Heart right ventricle (tissue), 16 donors: ENCODE measurements at regions not wholly inside any gene's neighbourhood (a gene's known extent, or its start where the extent isn't known, plus 50 kb on each side); places are given as distances from the start of the nearest gene placed in this dataset.
"Not testable (repeated sequence)": the region's sequence is repeated elsewhere in the genome, so short reads cannot be mapped to it uniquely, and the experiment has no call there.

ENCODE experiments used
- ATAC-seq, 8 donors: fragments of 200-7000 bp; cut with Tn5 transposase; one replicate each; pipeline ENCODE4 v1.9.1; 2020; ENCODE audit warnings: mild to moderate bottlenecking in 8 of 8, moderate library complexity in 8 of 8, moderate number of reproducible peaks in 1 of 8
- DNase-seq, 2 donors: peaks; one replicate each; pipeline ENCODE4 v3.0.0-alpha.2; 2020
- H3K27ac ChIP-seq, 10 donors: fragments of 200-600 bp; sonication (generic) in 2 of 10; one replicate each; pipeline versions ENCODE4 v1.5.0 to v1.8.0; 2020 to 2022; ENCODE audit warnings: mild to moderate bottlenecking in 3 of 10
- H3K27me3 ChIP-seq, 7 donors: fragments of 200-600 bp; one replicate each; pipeline ENCODE4 v1.8.0; 2021 to 2022; ENCODE audit warnings: mild to moderate bottlenecking in 2 of 7
- H3K36me3 ChIP-seq, 9 donors: fragments of 200-600 bp; sonication (generic) in 1 of 9; one replicate each; pipeline versions ENCODE4 v1.5.0 to v1.8.0; 2020 to 2022; ENCODE audit warnings: mild to moderate bottlenecking in 2 of 9
- H3K4me1 ChIP-seq, 9 donors: fragments of 200-600 bp; sonication (generic) in 1 of 9; one replicate each; pipeline versions ENCODE4 v1.5.0 to v1.8.0; 2020 to 2022; ENCODE audit warnings: mild to moderate bottlenecking in 4 of 9
- H3K4me3 ChIP-seq, 10 donors: fragments of 200-600 bp; sonication (generic) in 2 of 10; one replicate each; pipeline versions ENCODE4 v1.5.0 to v1.8.0; 2020 to 2022; ENCODE audit warnings: mild to moderate bottlenecking in 7 of 10, moderate library complexity in 2 of 10
- H3K9me3 ChIP-seq, 11 donors: fragments of 200-600 bp in 10 of 11; sonication (generic) in 2 of 11; one replicate each; pipeline versions ENCODE4 v1.5.0 to v1.8.0; 2013 to 2022; ENCODE audit warnings: mild to moderate bottlenecking in 2 of 11, control low read depth in 1 of 11, moderate library complexity in 1 of 11
- WGBS, 2 donors: extraction: QIAGEN DNeasy Blood & Tissue Kit; methylation state at CpG; one replicate each; pipeline ENCODE4 v1.1.7; 2013; ENCODE audit warnings: inconsistent platforms in 1 of 2; 5-methylcytosine and 5-hydroxymethylcytosine counted together
- intact Hi-C, 10 donors: fragments of 100-400 bp; cut with DNase I; formaldehyde crosslinking; loops; one replicate each; pipeline versions ENCODE4 v1.11.1 to v1.14.2; 2022
- TF ChIP-seq, protein P1 (sequence below), 9 donors: fragments of 200-600 bp; sonication (generic) in 2 of 9; IDR thresholded peaks; one replicate each; pipeline versions ENCODE4 v1.5.0 to v1.8.0; 2021 to 2022; ENCODE audit warnings: antibody characterized with exemption in 9 of 9, mild to moderate bottlenecking in 5 of 9, moderate library complexity in 1 of 9
- donor health status: Arrhythmogenic right ventricular cardiomyopathy.
- donor health status: ischemic (EF 13 %, LVEDD 7.1; RV severe dilation, severe dysfunction).
- donor health status: healthy with polysubstance abuse.
- donor health status: DM: no; HTN: yes; CAD: no.
- donor health status: DM: no; HTN: no; CAD: no.
- donor health status: ischemic (EF 25% LVEDD 6.9; RV normal size, moderate dysfunction).
- donor health status: ischemic (EF 25% LVEDD 5.7; RV mildly dilated, moderate dysfunction).
- donor health status: healthy.
- donor health status: DM: yes; HTN: yes; CAD: no.
- donor health status: Ischemic cardiomyopathy.
- donor health status: ischemic (EF 35%, LVEDD 5.7; RV mildly dilated, moderate dysfunction).
- donor health status: nonischemic (EF 11% LVEDD 7.7; RV severe dilation, severe dysfunction).
- donor health status: DM: yes; HTN: yes; CAD: no.
- donor health status: PGD.
- donor health status: ischemic (EF 29% LVEDD 5.4; RV normal size, mild dysfunction).
- donor health status: nonischemic (EF 23%, LVEDD 6.1; RV moderate dilation, normal function).

- Histone ChIP-seq H3K36me3 (no peaks in the 10 kb centered on the region), H3K4me1 (peaks cover 0 to 64% (median 29%) of the 10 kb centered on the region in 9 donors), H3K27ac (peak overlapping the region in 1 of 10 donors; percentile 82), H3K4me3 (no peak overlapping the region), H3K27me3 (no peaks in the 10 kb centered on the region), H3K9me3 (no peaks in the 10 kb centered on the region)
- TF ChIP-seq, protein P1, sequence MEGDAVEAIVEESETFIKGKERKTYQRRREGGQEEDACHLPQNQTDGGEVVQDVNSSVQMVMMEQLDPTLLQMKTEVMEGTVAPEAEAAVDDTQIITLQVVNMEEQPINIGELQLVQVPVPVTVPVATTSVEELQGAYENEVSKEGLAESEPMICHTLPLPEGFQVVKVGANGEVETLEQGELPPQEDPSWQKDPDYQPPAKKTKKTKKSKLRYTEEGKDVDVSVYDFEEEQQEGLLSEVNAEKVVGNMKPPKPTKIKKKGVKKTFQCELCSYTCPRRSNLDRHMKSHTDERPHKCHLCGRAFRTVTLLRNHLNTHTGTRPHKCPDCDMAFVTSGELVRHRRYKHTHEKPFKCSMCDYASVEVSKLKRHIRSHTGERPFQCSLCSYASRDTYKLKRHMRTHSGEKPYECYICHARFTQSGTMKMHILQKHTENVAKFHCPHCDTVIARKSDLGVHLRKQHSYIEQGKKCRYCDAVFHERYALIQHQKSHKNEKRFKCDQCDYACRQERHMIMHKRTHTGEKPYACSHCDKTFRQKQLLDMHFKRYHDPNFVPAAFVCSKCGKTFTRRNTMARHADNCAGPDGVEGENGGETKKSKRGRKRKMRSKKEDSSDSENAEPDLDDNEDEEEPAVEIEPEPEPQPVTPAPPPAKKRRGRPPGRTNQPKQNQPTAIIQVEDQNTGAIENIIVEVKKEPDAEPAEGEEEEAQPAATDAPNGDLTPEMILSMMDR (IDR thresholded peaks at IDR 0.05): no peak
- WGBS, 2 donors: 97 to 98% methylated on average over 4 of the region's 4 CpGs
- DNase-seq (no peak), ATAC-seq (no peak)
- intact Hi-C loops: no loop called here
Observed at GRCh38 chr1:223020770-223021169, 122.3 kb downstream of the TLR5 start.

- 49 to 62% methylated on average over 7 of the region's 7 CpGs for WGBS, 2 donors
- peak; percentile 24 to 41 for DNase-seq
- Histone ChIP-seq H3K9me3 (no peaks in the 10 kb centered on the region), H3K4me1 (peaks cover 0 to 48% (median 20%) of the 10 kb centered on the region in 9 donors), H3K36me3 (no peaks in the 10 kb centered on the region), H3K27me3 (no peaks in the 10 kb centered on the region), H3K27ac (peak overlapping the region; percentile 35 to 82 (median 60)), H3K4me3 (no peak overlapping the region)
- ATAC-seq: peak; percentile 82 to 96 (median 88)
- intact Hi-C loops: no loop called here
- TF ChIP-seq, protein P1 (IDR thresholded peaks at IDR 0.05): no peak
Observed at GRCh38 chr1:223022641-223023473, 120.2 kb downstream of the TLR5 start.

- Histone ChIP-seq H3K27ac (peak overlapping the region in 8 of 10 donors; percentile 26 to 82 (median 44)), H3K36me3 (no peaks in the 10 kb centered on the region), H3K9me3 (no peaks in the 10 kb centered on the region), H3K4me1 (peaks cover 0 to 41% (median 20%) of the 10 kb centered on the region in 9 donors), H3K27me3 (no peaks in the 10 kb centered on the region), H3K4me3 (no peak overlapping the region)
- ATAC-seq (no peak), DNase-seq (no peak)
- TF ChIP-seq, protein P1 (IDR thresholded peaks at IDR 0.05): no peak
- intact Hi-C loops: no loop called here
- 88 to 89% methylated on average over 7 of the region's 7 CpGs for WGBS, 2 donors
Observed at GRCh38 chr1:223023863-223024262, 119.2 kb downstream of the TLR5 start.

DNA sequence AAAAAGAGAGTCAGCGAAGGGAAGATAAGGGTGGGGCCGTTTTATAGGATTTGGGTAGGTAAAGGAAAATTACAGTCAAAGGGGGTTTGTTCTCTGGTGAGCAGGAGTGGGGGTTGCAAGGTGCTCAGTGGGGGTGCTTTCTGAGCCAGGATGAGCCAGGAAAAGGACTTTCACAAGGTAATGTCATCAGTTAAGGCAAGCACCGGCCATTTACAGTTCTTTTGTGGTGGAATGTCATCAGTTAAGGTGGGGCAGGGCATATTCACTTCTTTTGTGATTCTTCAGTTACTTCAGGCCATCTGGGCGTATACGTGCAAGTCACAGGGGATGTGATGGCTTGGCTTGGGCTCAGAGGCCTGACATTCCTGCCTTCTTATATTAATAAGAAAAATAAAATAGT, 118.6 kb downstream of the TLR5 start:
- ATAC-seq, H3K27me3 ChIP-seq, H3K36me3 ChIP-seq, H3K4me3 ChIP-seq, H3K9me3 ChIP-seq, DNase-seq, intact Hi-C loops: not testable (repeated sequence)
- WGBS, 2 donors: 80 to 86% methylated on average over 3 of the region's 5 CpGs
- Histone ChIP-seq H3K4me1 (peaks cover 0 to 40% (median 20%) of the 10 kb centered on the region in 9 donors), H3K27ac (peak overlapping the region in 2 of 10 donors; percentile 45 to 82)

- DNase-seq, intact Hi-C loops, ATAC-seq, H3K27me3 ChIP-seq, H3K36me3 ChIP-seq, H3K9me3 ChIP-seq, H3K4me3 ChIP-seq: not testable (repeated sequence)
- Histone ChIP-seq H3K4me1 (peaks cover 0 to 35% (median 20%) of the 10 kb centered on the region in 9 donors), H3K27ac (peak overlapping the region in 3 of 10 donors; percentile 36 to 52 (median 52))
- 75 to 76% methylated on average over 4 of the region's 4 CpGs for WGBS, 2 donors
Observed at GRCh38 chr1:223025190-223025734, 117.8 kb downstream of the TLR5 start.

DNA sequence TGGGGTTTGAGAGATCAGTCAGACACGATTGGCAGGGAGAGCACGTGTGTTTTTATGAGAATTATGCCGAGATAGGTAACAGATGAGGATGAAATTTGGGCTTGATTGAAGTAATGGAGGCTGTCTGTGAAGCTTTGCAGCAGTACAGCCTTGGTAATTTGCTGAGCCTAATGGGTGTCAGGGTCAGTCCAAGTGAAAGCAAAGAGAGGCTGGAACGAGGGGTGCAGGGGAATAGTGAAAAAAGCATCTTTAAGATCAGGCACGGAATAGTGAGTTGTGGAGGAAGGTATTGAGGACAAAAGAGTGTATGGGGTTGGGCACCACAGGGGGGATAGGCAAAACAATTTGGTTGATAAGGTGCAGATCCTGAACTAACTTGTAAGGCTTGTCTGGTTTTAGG, 116.4 kb downstream of the TLR5 start:
- WGBS, 2 donors: 56 to 77% methylated on average over 5 of the region's 5 CpGs
- Histone ChIP-seq H3K4me1 (peaks cover 0 to 35% (median 22%) of the 10 kb centered on the region in 9 donors), H3K27ac (peak overlapping the region in 3 of 10 donors; percentile 34 to 66 (median 35))
- H3K27me3 ChIP-seq, DNase-seq, ATAC-seq, H3K36me3 ChIP-seq, intact Hi-C loops, H3K9me3 ChIP-seq, H3K4me3 ChIP-seq: not testable (repeated sequence)
